GM12864 (cell line): ENCODE measurements at regions not wholly inside any gene's neighbourhood (a gene's known extent, or its start where the extent isn't known, plus 50 kb on each side); places are given as distances from the start of the nearest gene placed in this dataset.

Experiments used
- DNase-seq: peaks from one replicate; pipeline ENCODE4 v3.0.0-alpha.2; 2011; ENCODE audit warnings: low read depth
- H3K4me3 ChIP-seq: 2 replicates; pipeline ENCODE4 v1.5.1; 2011; ENCODE audit warnings: mild to moderate bottlenecking, low read depth, low read length, control low read depth
- CTCF ChIP-seq: IDR thresholded peaks from 2 replicates; pipeline ENCODE4 v1.5.1; 2011; ENCODE audit warnings: low read depth, mild to moderate bottlenecking, moderate library complexity, low read length, control low read depth, inconsistent platforms; ENCODE audit errors: missing control alignments

GRCh38 chr5:3376611-3377010 is 219.0 kb upstream of the IRX1 start:
- TF ChIP-seq CTCF: no peak
- DNase-seq: no peak

GRCh38 chr5:3375586-3376311 is 219.9 kb upstream of the IRX1 start:
- H3K4me3 ChIP-seq: no peak overlapping the region
- no peak for DNase-seq
- TF ChIP-seq CTCF: no peak

More at GRCh38 chr5:3376611-3377010, 219.0 kb upstream of the IRX1 start:
- H3K4me3 ChIP-seq: no peak overlapping the region

GRCh38 chr5:3373391-3373790 is 222.2 kb upstream of the IRX1 start:
- no peak for DNase-seq
- no peak for TF ChIP-seq CTCF

GRCh38 chr5:3372289-3372688 is 223.3 kb upstream of the IRX1 start:
- no peak overlapping the region for H3K4me3 ChIP-seq
- no peak for DNase-seq
- TF ChIP-seq CTCF: no peak

More at GRCh38 chr5:3373391-3373790, 222.2 kb upstream of the IRX1 start:
- H3K4me3 ChIP-seq: no peak overlapping the region

- no peak for DNase-seq
- no peak overlapping the region for H3K4me3 ChIP-seq
- TF ChIP-seq CTCF: no peak
Observed at GRCh38 chr5:3365501-3366215, 230.0 kb upstream of the IRX1 start.

- no peak overlapping the region for H3K4me3 ChIP-seq
- no peak for DNase-seq
- TF ChIP-seq CTCF: no peak
Observed at GRCh38 chr5:3364941-3365340, 230.7 kb upstream of the IRX1 start.
